Spinal cord (tissue), 9 donors: ENCODE measurements at regions not wholly inside any gene's neighbourhood (a gene's known extent, or its start where the extent isn't known, plus 50 kb on each side); places are given as distances from the start of the nearest gene placed in this dataset.
A peak's percentile ranks its signal among the peaks of the same experiment; 100 is the strongest.

Source experiments
- DNase-seq, 6 donors: peaks; one replicate each; pipeline versions ENCODE4 v3.0.0 to v3.0.0-alpha.2; 2013 to 2015; ENCODE audit warnings: low spot score in 6 of 6, low read depth in 4 of 6
- H3K27ac ChIP-seq: one replicate; pipeline ENCODE4 v1.5.1; 2013; ENCODE audit warnings: low read depth, low read length, control low read depth
- H3K27me3 ChIP-seq: one replicate; pipeline ENCODE4 v1.6.1; 2013; ENCODE audit warnings: low read length; ENCODE audit not compliant: control insufficient read depth, insufficient read depth
- H3K36me3 ChIP-seq: one replicate; pipeline ENCODE4 v1.6.1; 2013; ENCODE audit warnings: low read length; ENCODE audit not compliant: control insufficient read depth, insufficient read depth
- H3K4me1 ChIP-seq: one replicate; pipeline ENCODE4 v1.6.1; 2013; ENCODE audit warnings: low read length; ENCODE audit not compliant: control insufficient read depth, insufficient read depth
- H3K4me3 ChIP-seq: one replicate; pipeline ENCODE4 v1.5.1; 2013; ENCODE audit warnings: low read depth, low read length, control low read depth
- H3K9me3 ChIP-seq: one replicate; pipeline ENCODE4 v1.6.1; 2013; ENCODE audit warnings: low read length; ENCODE audit not compliant: control insufficient read depth, insufficient read depth
- WGBS: methylation state at CpG from one replicate; pipeline ENCODE4 v1.1.5; 2013; ENCODE audit warnings: missing lambda C conversion rate; ENCODE audit not compliant: insufficient coverage; 5-methylcytosine and 5-hydroxymethylcytosine counted together
- donor health status: healthy.

GRCh38 chr5:2566284-2566683 lies 185.2 kb downstream of the IRX2 start:
- H3K27me3 ChIP-seq, result no peaks in the 10 kb centered on the region

GRCh38 chr5:2565147-2565546 lies 186.3 kb downstream of the IRX2 start:
- no peaks in the 10 kb centered on the region for H3K4me1 ChIP-seq
- H3K4me3 ChIP-seq, result no peak overlapping the region
- WGBS, result 90% methylated on average over 6 of the region's 6 CpGs
- peaks cover 2% of the 10 kb centered on the region for H3K9me3 ChIP-seq
- H3K27me3 ChIP-seq, result no peaks in the 10 kb centered on the region
- no peak for DNase-seq
- H3K27ac ChIP-seq, result no peak overlapping the region
- no peaks in the 10 kb centered on the region for H3K36me3 ChIP-seq

More at GRCh38 chr5:2566284-2566683, 185.2 kb downstream of the IRX2 start:
- 100% methylated on average over 1 of the region's 3 CpGs for WGBS
- DNase-seq, result no peak
- peaks cover 2% of the 10 kb centered on the region for H3K9me3 ChIP-seq
- no peaks in the 10 kb centered on the region for H3K36me3 ChIP-seq
- no peak overlapping the region for H3K4me3 ChIP-seq
- no peaks in the 10 kb centered on the region for H3K4me1 ChIP-seq
- H3K27ac ChIP-seq, result no peak overlapping the region

- H3K4me1 ChIP-seq, result no peaks in the 10 kb centered on the region
- DNase-seq, result no peak
- H3K36me3 ChIP-seq, result no peaks in the 10 kb centered on the region
- no peak overlapping the region for H3K27ac ChIP-seq
- peaks cover 2% of the 10 kb centered on the region for H3K27me3 ChIP-seq
- no peaks in the 10 kb centered on the region for H3K9me3 ChIP-seq
- no peak overlapping the region for H3K4me3 ChIP-seq
- WGBS, result 91% methylated on average over 6 of the region's 6 CpGs
Measured at GRCh38 chr5:2563046-2563445, 188.4 kb downstream of the IRX2 start.

- Histone ChIP-seq H3K9me3 (no peaks in the 10 kb centered on the region), H3K36me3 (no peaks in the 10 kb centered on the region), H3K4me3 (no peak overlapping the region), H3K27ac (no peak overlapping the region), H3K4me1 (no peaks in the 10 kb centered on the region), H3K27me3 (peaks cover 2% of the 10 kb centered on the region)
- WGBS, result 86% methylated on average over 10 of the region's 13 CpGs
- DNase-seq, result no peak
Measured at GRCh38 chr5:2562036-2562435, 189.4 kb downstream of the IRX2 start.

- Histone ChIP-seq H3K36me3 (no peaks in the 10 kb centered on the region), H3K4me3 (no peak overlapping the region), H3K4me1 (no peaks in the 10 kb centered on the region), H3K27ac (no peak overlapping the region), H3K9me3 (no peaks in the 10 kb centered on the region), H3K27me3 (peaks cover 2% of the 10 kb centered on the region)
- no peak for DNase-seq
- 93% methylated on average over 5 of the region's 5 CpGs for WGBS
Measured at GRCh38 chr5:2560435-2560834, 191.0 kb downstream of the IRX2 start.

GRCh38 chr5:2557435-2557834 lies 194.0 kb downstream of the IRX2 start:
- Histone ChIP-seq H3K27ac (no peak overlapping the region), H3K4me1 (no peaks in the 10 kb centered on the region), H3K27me3 (peaks cover 2% of the 10 kb centered on the region), H3K36me3 (no peaks in the 10 kb centered on the region), H3K9me3 (no peaks in the 10 kb centered on the region), H3K4me3 (no peak overlapping the region)
- no peak for DNase-seq
- WGBS, result 81% methylated on average over 9 of the region's 12 CpGs

- Histone ChIP-seq H3K9me3 (no peaks in the 10 kb centered on the region), H3K27ac (no peak overlapping the region), H3K4me3 (no peak overlapping the region), H3K4me1 (no peaks in the 10 kb centered on the region), H3K27me3 (peaks cover 2% of the 10 kb centered on the region), H3K36me3 (no peaks in the 10 kb centered on the region)
- 95% methylated on average over 10 of the region's 10 CpGs for WGBS
- no peak for DNase-seq
Measured at GRCh38 chr5:2556375-2556966, 195.0 kb downstream of the IRX2 start.

- no peaks in the 10 kb centered on the region for H3K9me3 ChIP-seq
- H3K4me3 ChIP-seq, result no peak overlapping the region
- H3K27ac ChIP-seq, result no peak overlapping the region
- H3K4me1 ChIP-seq, result no peaks in the 10 kb centered on the region
- DNase-seq, result no peak
- no CpG with 5 or more reads among the region's 2 CpGs for WGBS
- H3K27me3 ChIP-seq, result no peaks in the 10 kb centered on the region
- H3K36me3 ChIP-seq, result no peaks in the 10 kb centered on the region
Measured at GRCh38 chr5:2553611-2554010, 197.9 kb downstream of the IRX2 start.

GRCh38 chr5:2550509-2550908 lies 201.0 kb downstream of the IRX2 start:
- H3K9me3 ChIP-seq, result no peaks in the 10 kb centered on the region
- peak in 1 of 6 donors; percentile 76 for DNase-seq
- no peak overlapping the region for H3K27ac ChIP-seq
- no peaks in the 10 kb centered on the region for H3K36me3 ChIP-seq
- no CpG with 5 or more reads among the region's 5 CpGs for WGBS
- H3K27me3 ChIP-seq, result no peaks in the 10 kb centered on the region
- H3K4me3 ChIP-seq, result no peak overlapping the region
- no peaks in the 10 kb centered on the region for H3K4me1 ChIP-seq

- H3K4me3 ChIP-seq, result no peak overlapping the region
- H3K9me3 ChIP-seq, result no peaks in the 10 kb centered on the region
- H3K4me1 ChIP-seq, result no peaks in the 10 kb centered on the region
- H3K27ac ChIP-seq, result no peak overlapping the region
- H3K27me3 ChIP-seq, result no peaks in the 10 kb centered on the region
- H3K36me3 ChIP-seq, result no peaks in the 10 kb centered on the region
- no peak for DNase-seq
- WGBS, result 100% methylated on average over 3 of the region's 7 CpGs
Measured at GRCh38 chr5:2549900-2550299, 201.6 kb downstream of the IRX2 start.
